G401 (cell line): ENCODE measurements at regions not wholly inside any gene's neighbourhood (a gene's known extent, or its start where the extent isn't known, plus 50 kb on each side); places are given as distances from the start of the nearest gene placed in this dataset.

Experiments
- DNase-seq: peaks from one replicate; pipeline ENCODE4 v3.0.0-alpha.2; 2015; ENCODE audit warnings: low spot score
- in situ Hi-C: cut with HindIII; loops from 2 replicates; pipeline ENCODE4 v1.10.0; 2016; ENCODE audit warnings: low sequenced_read_pairs, mixed read lengths

GRCh38 chr3:176416870-176417269 is 780.4 kb downstream of the TBL1XR1 start:
- no peak for DNase-seq
- in situ Hi-C loops, result no loop called here

DNA sequence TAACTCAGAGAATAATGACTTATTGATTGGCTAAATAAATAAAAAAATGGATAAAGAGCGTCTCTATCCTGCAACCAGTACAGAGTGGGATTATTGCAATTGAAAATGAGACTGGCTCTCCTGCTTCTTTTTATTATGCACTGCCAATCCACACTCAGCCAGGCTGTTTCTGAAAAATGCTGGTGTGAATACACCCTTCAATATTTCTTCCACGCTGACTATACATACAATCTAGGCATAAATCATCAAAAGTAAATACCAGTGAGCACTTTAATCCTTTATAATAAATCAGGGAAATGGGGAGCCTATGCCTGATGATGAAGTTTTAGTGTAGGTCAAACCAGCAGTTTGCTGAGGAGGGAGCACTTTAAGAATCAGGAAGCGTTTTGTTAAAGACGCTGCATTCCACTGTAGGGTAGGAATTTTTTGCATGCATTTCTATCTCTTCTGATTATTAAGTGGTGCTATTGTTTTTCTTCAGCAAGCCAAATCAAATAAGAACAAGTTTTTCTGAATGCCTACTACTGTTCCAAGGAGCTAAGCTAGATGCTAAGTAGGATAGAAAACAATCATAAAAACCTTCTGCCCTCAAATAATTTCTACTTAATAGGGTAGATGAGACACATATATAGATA is 781.5 kb downstream of the TBL1XR1 start:
- in situ Hi-C loops, result no loop called here
- no peak for DNase-seq

DNA sequence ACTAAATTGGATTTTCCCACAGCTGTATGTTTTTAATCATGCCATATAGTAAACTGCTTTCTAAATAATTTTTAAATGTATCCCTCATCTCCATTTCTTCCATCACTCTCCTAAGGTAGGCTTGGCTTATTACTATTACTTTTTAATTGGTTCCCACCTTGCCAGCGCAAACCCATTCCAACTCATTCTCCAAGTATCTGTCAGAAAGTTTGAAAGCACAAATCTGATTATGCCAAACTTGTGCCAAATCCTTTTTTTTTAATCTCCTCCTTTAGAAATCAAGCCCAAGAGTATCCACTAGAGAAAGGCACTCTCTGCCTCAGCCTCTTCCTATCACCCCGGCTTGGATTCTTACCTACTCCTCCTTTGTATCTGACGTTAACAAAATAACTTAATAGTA is 784.5 kb downstream of the TBL1XR1 start:
- in situ Hi-C loops, result no loop called here
- no peak for DNase-seq

- in situ Hi-C loops, result no loop called here
- no peak for DNase-seq
Observed at GRCh38 chr3:176403531-176403930, 793.8 kb downstream of the TBL1XR1 start.

DNA sequence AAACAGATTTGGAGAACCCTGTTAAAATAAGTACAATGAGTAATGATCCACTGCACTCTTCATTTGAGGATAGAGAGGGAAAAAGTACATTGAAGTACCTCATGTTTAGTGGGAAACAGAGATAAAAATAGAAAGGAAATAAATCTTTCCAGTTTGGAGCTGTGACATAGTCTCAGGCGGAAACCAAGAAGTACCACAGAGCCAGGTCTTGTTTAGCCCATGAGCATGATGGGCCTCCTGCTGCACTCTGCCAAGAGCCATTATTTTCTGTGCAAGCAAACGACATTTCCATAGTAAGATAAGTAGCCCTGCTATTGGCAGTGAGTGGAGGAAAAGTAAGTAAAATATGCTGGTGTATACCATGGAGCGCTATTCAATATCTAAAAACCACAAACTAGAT is 796.1 kb downstream of the TBL1XR1 start:
- in situ Hi-C loops, result no loop called here
- no peak for DNase-seq

GRCh38 chr3:176399193-176399592 is 798.1 kb downstream of the TBL1XR1 start:
- in situ Hi-C loops, result no loop called here

GRCh38 chr3:176395240-176395639 is 802.0 kb downstream of the TBL1XR1 start:
- DNase-seq, result no peak
- in situ Hi-C loops, result no loop called here

More at GRCh38 chr3:176399193-176399592, 798.1 kb downstream of the TBL1XR1 start:
- DNase-seq, result no peak

DNA sequence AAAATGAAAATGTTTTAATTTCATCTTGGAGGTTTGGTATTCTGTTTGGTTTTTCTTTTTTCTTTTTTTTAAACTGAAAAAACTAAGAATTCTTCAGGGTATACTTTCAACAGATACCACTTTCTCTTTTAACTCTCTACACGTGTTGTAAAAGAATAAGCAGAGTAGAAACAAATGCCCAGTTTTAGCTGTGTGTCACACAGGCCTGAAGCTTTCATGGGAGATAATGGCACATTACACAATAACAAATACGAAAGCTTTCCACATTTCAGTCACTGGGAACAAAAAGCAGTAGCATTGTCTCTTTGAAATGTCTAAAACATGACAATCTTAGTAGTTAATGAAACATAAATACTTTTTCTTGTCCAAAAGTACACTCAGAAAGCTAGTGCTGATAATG is 818.5 kb downstream of the TBL1XR1 start:
- DNase-seq, result no peak
- in situ Hi-C loops, result no loop called here

DNA sequence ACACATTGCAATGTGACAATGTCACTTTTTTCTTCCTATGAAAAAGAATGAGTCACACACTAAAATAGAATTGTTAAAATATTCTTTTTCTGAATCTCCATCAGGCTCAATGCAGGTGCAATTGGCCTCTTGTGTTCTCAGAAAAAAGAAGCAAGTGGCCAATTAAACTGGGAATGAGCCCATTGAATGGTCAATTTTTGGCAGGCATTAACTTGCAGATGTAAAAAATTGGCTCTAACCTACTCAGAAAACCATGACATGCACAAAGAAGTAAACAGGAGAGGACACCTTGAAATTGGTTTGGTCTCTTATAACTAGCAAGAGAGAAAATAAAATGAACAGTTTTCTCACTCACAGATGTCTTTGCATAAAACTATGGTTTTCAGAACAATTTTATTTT is 820.8 kb downstream of the TBL1XR1 start:
- in situ Hi-C loops, result no loop called here
- no peak for DNase-seq

- in situ Hi-C loops, result no loop called here
- no peak for DNase-seq
Observed at GRCh38 chr3:176375519-176375918, 821.8 kb downstream of the TBL1XR1 start.

GRCh38 chr3:176362191-176362731 is 835.0 kb downstream of the TBL1XR1 start:
- DNase-seq, result no peak

GRCh38 chr3:176359211-176359610 is 838.1 kb downstream of the TBL1XR1 start:
- in situ Hi-C loops, result no loop called here
- DNase-seq, result no peak

More at GRCh38 chr3:176362191-176362731, 835.0 kb downstream of the TBL1XR1 start:
- in situ Hi-C loops, result no loop called here

GRCh38 chr3:176357891-176358290 is 839.4 kb downstream of the TBL1XR1 start:
- in situ Hi-C loops, result no loop called here

DNA sequence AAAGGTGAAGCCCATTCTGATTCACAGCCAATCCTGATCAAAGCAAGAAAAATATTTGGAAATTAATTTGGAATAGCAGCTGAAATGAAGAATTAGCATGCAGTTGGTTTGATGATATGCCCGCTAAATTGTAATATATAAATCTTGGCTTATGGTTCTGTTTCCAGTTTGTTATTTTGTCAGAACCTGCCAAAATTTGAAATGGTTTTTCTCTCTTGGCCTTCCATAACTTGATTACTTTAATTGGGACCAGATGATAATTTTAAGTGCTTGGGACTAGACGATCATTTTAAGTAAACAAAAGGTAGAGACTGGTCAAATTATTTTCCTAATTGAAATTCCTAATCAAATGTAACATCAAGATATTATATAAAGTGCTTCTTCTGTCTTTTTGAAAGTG is 842.4 kb downstream of the TBL1XR1 start:
- in situ Hi-C loops, result no loop called here
- no peak for DNase-seq

More at GRCh38 chr3:176357891-176358290, 839.4 kb downstream of the TBL1XR1 start:
- DNase-seq, result no peak

- in situ Hi-C loops, result no loop called here
Observed at GRCh38 chr3:176352716-176353334, 844.5 kb downstream of the TBL1XR1 start.

GRCh38 chr3:176351408-176351807 is 845.9 kb downstream of the TBL1XR1 start:
- in situ Hi-C loops, result no loop called here
- DNase-seq, result no peak

More at GRCh38 chr3:176352716-176353334, 844.5 kb downstream of the TBL1XR1 start:
- no peak for DNase-seq

DNA sequence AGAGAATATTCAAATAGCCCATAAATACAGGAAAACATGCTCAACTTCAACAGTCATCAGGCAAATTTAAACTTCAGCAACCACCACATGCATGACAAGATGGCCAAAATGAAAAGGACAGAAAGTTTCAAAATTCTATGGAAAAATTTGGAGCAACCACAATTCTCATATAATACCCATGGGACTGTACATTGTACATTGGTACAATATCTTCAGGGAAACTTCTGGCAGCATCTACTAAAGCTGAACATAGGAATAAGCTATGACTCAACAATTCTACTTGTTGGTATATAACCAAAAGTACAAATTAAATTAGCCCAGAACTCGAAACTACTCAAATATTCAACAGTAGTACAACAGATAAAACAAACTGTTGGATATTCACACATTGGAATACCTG is 847.6 kb downstream of the TBL1XR1 start:
- in situ Hi-C loops, result no loop called here
- no peak for DNase-seq

- DNase-seq, result no peak
- in situ Hi-C loops, result no loop called here
Observed at GRCh38 chr3:176347424-176348146, 849.7 kb downstream of the TBL1XR1 start.

GRCh38 chr3:176341963-176342362 is 855.3 kb downstream of the TBL1XR1 start:
- no peak for DNase-seq
- in situ Hi-C loops, result no loop called here

- DNase-seq, result no peak
- in situ Hi-C loops, result no loop called here
Observed at GRCh38 chr3:176328666-176329065, 868.6 kb downstream of the TBL1XR1 start.
